KG1 (cell line): ENCODE measurements at regions not wholly inside any gene's neighbourhood (a gene's known extent, or its start where the extent isn't known, plus 50 kb on each side); places are given as distances from the start of the nearest gene placed in this dataset.

Experiments
- DNase-seq: peaks from one replicate; lab custom pipeline; 2025; lab: John Stamatoyannopoulos, UW

DNA sequence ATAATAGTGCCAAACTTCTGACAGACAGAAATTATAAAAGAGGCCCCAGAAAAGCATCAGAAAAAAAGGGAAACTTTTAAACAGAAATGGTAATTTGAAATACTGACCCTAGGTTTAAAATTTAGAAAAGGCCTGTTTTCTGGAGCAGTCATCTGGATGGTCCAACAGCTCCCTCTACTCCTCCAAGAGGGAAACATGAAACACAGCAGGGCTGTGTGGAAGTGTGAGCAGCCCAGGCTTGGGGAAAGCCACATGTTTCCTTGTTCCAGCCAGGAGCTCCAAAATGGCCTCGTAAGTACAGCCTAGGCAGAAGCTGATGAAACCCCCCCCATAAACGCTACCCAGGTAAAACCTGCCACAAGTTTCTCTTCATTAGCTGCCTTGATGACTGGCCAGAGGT lies 499.3 kb upstream of the ADAMTS16 start:
- no peak for DNase-seq

DNA sequence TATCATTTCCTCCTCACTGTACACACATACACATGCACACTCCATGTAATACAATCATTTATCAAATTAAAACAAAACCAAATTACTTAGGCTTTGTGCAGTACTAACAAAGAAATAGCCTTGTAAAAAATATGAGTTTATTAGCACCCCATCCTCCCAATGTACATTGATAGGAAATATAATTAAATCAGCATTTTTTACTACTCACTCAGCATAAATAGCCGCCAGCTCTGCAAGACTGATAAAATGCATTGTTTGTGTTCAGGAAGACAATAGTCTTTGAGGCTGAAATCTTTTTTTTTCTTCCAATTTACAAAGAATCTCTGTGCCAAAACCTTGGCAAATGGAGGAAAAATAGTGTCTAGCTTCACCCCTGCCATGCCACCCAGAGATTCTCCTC lies 497.6 kb upstream of the ADAMTS16 start:
- no peak for DNase-seq

DNA sequence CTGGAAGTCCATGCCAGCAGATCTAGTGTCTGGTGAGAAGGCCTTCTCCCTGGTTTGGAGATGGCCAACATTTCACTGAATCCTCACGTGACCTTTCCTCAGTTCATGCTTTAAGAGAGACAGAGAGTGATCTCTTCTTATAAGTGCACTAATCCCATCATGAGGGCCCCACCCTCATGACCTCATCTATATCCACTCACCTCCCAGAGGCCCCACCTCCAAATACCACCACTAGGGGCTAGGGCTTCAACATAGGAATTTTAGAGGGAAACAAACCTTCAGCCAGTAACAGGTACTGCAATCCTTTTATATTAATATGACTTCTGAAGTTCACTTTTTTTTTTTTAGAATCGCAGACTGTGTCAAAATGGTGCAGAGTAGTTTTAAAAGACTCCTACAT lies 496.9 kb upstream of the ADAMTS16 start:
- no peak for DNase-seq

DNA sequence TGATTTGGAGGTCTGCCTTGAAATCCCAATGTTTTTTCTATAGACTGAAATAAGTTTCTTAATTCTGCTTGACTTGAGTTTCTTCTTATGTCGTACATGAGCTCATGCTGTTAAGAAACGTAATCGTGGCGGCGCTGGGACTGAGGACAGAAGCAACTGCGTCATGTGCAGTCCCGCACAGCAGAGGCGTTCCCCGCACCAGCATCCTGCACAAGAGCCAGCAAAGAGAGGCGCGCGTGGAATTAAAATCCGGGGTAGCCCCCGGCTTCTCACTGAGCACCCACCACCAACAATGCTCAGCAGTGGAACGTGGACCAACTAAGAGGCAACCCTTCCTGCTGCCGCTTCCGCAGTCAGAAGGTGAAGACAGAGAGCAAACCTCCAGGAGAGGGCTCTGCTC lies 496.2 kb upstream of the ADAMTS16 start:
- no peak for DNase-seq

DNA sequence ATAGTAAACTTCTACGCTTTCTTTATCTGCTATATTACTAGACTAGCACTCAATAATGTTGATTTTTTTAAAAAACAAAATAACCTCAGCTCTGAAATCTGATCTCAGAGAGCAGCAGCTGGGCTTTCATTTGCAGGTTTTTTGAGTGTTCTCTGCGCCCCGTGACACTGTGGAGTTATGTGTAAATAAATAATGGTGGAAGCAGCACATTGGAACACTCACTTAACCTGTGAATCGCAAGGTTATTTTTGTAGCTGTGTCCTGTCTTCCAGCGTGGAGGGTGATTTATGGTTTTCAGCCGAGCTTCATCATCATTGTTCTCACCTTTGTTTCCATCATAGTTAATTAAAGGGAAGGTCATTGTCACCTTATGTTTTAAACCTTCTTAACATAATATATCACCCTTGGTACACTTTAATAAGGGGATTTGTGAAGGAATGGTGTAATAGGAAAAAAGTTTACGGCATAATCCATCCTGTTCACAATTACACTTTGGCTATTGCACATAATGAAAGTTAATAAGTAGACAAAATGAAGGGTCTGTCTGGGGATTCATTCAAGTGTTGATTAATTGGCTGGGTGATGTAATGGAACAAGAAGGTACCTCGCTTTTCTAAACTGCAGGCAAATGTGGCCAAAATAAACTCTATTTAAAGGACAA lies 493.3 kb upstream of the ADAMTS16 start:
- no peak for DNase-seq

DNA sequence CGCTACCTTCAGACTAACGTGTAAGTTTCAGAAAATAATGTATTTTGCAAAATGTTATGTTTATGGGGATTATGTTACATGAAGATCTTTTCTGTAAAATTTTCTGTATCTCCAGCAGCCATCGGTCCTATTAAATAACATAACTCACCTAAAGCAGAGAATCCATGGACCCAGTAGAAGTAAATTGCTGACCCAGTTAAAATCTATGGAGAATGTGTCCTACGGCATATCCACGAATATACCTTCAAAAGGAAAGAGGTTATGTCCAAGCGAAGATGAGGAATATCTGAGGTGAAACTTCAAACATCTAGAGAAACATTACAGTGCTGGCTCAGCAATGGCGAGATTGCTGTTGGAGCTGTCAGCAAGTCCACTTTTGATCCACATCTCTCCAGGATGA lies 492.2 kb upstream of the ADAMTS16 start:
- no peak for DNase-seq

DNA sequence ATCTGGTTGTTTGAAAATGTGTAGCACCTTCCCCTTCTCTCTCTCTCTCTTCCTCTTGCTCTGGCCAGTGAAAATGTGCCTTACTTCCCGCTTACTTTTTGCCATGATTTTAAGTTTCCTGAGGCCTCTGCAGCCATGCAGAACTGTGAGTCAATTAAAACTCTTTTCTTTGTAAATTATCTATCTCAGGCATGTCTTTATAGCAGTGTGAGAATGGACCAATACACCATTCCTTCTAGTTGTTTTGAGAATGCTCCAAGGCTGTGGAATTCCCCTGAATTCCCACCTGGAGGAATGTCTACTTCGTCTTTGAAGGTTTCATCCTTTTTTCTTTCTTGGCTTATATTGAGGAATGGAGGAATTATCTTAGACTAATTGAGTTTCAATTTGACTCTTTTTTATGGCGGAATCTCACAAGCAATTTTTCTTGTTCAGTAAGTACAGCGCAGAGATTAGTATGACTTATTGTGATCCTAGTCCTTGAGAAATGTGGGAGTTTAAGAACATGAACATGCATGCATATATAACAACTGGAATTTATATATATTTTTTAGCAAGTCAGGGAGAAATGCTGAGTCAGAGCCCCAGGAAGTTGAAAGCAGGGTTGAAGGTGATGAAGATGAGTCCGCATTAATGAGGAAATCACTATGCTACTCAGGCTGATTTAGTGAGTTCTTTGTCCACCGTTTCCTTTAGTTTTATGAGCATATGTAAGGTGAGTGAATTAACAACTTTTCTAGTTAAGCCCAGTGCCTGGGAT lies 488.1 kb upstream of the ADAMTS16 start:
- no peak for DNase-seq

DNA sequence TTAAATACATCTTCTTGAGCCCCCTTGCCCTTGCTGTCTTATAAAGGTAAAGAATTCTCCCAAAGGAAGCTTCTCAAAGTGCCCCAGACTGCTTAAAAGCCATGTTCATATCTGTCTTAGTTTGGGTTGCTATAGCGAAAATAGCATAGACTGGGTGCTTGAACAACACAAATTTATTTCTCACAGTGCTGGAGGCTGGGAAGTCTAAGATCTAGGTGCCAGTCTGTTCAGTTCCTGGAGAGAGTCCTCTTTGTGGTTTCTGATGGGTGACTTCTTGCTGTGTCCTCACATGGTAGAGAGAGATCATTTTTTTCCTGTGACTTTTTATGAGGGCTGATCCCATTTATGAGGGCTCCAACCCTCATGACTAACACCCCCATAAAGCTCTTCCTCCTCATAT lies 486.7 kb upstream of the ADAMTS16 start:
- no peak for DNase-seq

DNA sequence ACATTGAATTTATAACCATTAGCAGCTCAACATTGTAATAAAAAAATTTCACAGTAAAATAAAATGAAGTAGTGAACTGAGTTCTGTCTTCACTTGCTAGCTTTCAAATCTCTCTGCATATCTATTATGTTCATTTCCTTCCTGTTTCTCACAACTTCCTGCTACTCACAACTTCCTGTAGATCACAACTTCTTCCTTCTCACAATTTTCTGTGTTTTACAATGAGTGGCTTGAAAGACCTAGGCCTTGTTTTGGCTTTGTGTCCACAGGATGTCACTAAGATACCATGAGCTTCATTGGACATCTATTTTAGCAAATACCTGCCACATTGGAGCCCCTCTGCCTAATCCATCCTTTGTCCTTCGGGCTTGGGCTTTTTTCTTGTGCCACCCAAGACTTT lies 480.3 kb upstream of the ADAMTS16 start:
- no peak for DNase-seq

DNA sequence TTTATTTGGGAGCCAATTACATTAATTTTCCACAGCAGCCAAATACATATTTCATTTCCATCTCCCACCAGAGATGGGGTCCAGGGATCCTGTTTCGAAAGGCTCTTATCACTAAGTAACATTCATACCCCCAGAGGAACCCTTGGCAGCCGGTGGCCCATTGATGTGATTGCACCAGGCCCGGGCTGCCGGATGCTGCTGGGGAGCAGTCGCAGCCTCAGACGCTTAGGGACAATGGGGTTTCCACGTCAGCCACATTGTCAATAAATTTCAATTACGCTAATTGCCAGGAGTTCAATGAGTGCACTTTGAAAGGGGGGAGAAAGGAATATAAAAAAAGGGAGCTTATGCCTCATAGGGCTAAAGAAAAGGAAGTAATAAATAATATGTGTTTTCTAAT lies 478.8 kb upstream of the ADAMTS16 start:
- no peak for DNase-seq

DNA sequence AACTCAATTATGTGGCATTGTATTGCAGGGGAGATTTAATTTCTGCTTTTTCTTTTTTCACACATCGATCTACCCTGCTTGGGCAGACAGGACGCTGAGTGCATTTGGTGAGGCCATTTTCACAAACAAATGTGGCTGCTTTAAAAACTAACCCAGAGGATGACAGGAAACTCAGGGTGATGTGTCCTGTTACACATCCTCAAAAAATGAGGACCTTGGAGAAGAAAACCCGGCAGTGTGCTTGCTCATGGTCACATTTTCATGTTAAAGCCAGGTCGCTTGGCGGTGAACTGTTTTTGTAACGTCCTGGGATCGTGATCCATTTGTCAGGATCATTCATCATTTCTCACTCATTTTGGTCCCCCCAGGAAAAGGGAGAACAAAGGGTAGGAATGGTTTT lies 478.3 kb upstream of the ADAMTS16 start:
- DNase-seq: no peak

DNA sequence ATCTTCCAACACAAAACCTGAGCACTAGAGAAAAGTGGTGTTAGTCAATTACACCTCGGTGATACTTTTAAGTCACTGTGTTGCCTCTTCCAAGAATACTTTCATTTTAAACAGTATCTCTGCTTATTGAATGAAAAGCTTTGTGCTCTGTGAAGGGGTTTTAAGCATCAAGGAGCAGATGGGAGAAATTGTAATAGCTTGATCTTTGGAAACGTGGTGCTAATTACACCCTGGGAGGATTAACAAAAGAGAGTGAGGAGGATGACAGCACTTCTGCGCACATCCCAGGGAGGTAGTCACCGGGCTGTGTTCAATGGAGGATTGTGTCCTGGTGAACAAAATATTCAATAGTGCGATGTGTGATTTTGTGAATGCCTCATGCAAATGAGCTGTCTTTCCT lies 477.4 kb upstream of the ADAMTS16 start:
- DNase-seq: no peak

DNA sequence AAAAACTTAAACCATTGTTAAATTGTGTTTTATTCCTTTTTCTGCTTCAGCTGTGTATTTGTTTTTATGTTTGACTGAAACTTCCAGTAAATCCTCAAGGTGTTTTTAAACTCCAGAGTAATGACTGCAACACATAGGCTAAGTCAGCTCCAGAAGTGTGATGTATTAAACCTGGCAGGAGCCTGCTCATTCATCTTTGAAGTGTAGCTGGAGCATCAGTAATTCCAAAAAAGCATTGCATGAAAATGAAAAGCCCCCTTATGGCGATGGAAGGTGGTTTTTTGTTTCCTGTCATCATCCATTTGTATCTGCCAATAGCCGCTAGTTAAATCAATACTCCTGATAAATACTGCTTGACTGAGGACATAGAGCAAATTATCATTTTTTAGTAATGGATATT lies 474.2 kb upstream of the ADAMTS16 start:
- no peak for DNase-seq

DNA sequence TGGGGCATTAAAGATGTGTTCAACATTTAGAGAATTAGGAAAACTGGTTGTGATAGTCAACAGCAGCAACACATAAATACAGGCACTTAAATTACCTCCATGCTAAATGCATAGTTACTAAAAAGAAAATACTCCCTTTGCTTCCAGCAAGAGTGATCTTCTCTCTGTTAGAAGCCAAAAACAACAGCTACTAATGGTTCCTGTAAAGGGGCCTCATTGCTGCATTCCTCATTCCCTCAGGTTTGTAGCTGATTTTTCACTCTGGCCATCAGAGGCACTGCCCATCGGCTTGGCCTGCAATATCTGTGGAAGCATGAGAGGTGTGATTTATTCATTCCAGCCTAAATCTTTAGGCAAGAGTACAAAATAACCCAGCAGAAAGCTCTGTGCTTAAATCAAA lies 466.0 kb upstream of the ADAMTS16 start:
- no peak for DNase-seq

DNA sequence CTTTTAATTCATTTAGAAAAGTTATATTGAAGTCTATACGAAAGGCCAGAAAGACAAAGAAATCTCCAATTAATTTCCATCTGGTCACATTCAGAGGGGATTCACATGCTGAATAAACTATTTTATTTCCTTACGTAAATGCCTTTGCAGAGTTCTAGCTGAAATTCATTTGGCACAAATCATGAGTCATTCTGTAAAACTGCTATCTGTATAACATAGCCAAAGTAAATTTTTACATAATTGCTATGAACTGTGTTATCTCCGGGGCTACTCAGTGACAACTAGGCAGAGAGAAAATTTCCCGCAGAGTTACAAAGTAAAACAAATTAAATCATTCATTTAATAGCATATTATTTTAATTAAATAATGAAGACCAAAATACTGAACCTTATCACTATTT lies 463.2 kb upstream of the ADAMTS16 start:
- no peak for DNase-seq

DNA sequence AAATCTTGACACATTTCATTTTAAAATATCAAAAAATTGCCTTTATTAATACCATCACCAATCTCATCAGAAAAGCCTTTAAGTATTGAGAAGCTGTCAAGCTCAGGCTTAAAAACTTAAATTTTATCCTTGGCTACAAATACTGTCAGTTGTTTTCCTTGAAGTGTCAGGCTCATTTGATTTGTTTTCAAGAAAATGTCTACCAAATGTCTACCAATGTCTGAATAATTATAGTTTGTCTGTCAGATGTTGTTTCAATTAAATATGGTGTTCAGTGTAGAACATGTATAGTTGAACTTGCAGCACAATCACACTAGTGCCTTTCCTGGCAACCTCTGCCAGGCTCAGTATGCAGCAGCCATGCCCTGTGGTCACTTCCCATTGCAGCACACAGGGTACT lies 455.2 kb upstream of the ADAMTS16 start:
- DNase-seq: no peak

DNA sequence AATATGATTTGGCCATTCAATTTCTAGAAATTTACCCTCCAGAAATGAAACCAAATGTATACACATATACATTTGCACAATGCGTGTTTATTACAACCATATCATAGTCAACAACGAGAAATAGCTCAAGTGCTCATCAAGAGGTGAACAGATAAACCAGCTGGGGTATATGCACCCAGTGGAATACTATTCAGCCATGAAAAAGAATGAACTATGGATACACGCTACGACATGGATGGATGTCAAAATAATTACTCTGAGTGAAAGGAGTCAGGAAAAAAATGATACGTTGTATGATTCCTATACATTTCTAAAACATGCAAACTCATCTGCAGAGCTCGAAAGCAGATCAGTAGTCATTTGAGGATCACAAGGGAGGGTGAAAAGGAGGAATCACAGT lies 441.5 kb upstream of the ADAMTS16 start:
- DNase-seq: no peak

DNA sequence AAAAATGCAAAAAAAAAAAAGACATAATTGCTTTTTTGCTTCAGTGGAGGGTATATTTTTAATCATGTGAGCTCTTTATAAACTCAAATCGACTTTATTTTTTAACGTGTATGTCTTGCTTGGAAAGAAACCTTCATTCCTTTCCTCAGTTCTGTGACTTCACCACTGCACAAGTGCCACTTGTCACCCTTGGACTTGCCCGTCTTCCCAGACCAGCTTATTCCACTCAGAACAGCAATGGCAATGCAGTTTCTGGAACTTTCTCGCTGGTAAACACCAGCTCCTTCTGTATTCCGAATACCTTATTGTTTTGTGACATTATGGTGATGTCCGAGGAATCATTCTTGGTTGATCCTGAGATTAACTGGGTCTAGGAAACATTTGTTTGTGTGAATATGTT lies 440.5 kb upstream of the ADAMTS16 start:
- DNase-seq: no peak

DNA sequence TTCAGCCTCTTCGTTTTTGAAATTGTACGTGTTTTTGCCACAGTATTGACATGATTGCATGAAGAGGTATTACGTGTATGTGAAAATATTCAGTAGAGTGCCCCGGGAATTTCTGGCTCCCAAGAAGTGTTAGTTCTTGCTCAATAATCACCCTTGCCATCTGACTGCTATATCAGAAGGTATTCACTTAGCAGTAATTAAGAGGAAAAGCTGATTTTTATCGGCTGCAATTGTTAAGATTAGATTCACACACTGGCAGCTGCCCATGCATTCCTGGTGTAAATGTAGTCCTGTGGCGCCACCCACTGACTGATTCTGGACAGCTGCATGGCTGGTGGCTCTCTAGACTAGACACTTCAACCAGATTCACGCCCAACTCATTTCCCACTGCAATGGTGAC lies 440.1 kb upstream of the ADAMTS16 start:
- no peak for DNase-seq

DNA sequence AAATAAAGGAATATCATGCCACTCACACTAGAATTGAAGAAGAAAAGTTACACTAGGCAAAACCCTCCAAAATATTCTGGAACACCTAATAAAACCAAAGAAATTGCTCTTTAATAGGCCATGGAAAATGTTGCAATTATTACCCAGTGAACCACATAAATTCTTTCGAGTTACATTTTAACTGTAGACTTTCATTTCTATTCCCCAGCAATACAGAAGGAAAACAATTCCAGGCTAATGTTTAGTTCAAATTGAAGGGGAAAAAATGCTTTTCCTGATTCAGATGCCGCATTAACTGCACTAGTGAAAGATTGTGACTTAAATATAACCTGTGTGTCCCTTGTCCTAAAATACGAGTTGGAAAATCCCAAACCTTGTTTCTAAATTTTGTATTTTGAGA lies 439.3 kb upstream of the ADAMTS16 start:
- DNase-seq: no peak

DNA sequence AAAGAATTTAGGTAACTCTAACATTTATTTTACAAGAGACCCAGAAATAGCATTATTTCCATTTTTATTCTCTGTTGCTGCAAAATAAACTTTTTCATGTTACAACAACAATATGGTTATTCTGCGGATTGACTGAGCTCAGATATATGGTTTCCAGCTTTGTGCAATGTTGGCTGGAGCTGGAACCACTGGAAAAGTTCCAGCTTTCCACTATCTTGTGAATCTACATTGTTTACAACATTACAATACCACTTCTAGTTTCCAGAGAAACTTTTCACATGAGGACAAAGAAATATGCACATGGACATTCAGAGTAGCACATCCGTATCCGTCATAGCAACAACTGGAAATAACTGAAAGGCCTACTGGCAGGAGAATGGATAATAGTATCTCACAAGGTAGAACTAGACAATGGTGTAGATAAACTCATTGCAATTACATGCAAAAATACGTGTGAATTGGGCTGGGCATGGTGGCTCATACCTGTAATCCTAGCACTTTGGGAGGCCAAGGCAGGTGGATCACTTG lies 436.1 kb upstream of the ADAMTS16 start:
- DNase-seq: no peak

DNA sequence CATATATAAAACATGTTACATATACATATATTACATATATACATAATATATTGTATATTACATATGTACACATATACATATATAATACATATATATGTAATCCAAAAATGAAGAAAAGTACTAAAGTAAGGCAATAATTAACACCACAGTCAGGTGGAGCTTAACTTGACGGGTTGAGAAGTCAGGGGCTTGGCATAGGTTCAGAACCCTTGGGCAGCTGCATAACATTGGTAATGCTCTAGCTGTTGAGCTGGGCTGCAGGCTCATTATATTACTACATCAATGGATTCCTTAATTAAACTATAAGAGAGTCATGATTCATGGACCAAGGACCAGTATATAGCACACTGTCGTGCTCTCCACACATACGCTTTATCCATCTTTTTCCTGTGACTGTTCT lies 435.2 kb upstream of the ADAMTS16 start:
- no peak for DNase-seq

DNA sequence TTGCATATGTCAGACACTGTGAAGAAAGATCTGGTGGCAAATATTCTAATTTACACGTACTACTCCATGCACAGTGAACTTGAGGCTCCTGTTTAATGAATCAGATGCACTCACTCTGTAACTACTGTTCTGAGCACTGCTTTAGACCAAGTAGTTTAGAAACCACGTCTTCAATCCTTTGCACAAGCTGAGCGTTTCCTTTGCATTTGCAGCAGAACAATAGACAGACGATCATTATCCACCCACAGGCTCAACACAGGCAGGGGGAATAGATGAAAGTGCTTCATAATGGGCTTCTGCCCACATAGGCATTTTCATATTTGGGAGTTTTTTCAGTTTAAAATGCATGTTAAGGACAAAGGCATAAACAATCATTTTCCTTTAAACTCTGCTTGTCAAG lies 423.3 kb upstream of the ADAMTS16 start:
- DNase-seq: no peak

DNA sequence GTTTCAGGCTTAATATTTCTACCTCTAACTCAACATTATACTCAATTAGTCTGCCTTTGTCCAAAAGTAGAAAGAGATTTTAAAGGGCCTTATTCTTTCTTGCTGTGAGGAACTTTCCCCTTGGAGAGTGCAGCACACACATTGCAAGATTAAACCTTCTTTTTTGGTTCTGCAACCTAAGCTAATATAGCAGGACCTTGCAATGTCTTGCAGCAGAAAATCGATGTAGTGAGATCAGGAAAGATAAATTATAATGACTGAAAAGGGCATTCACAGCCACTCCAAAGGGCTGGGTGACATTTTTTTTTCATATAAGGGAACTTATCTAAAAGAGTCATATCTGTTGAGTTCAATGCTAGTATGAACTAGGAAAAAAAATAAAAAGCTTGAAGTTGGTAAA lies 422.7 kb upstream of the ADAMTS16 start:
- DNase-seq: no peak
